MM.1S (cell line): ENCODE measurements at regions not wholly inside any gene's neighbourhood (a gene's known extent, or its start where the extent isn't known, plus 50 kb on each side); places are given as distances from the start of the nearest gene placed in this dataset.

Source experiments
- DNase-seq: peaks from one replicate; pipeline ENCODE4 v3.0.0-alpha.2; 2015
- H2AFZ ChIP-seq: fragments of 300-600 bp; sonication (generic); 2 replicates; pipeline ENCODE4 v1.6.0; 2016; ENCODE audit warnings: antibody characterized with exemption, low read length
- H3F3A ChIP-seq: fragments of 300-600 bp; sonication (generic); 2 replicates; pipeline ENCODE4 v1.6.1; 2016; ENCODE audit warnings: mild to moderate bottlenecking, antibody characterized with exemption, low read length, moderate library complexity, mixed read lengths; ENCODE audit not compliant: insufficient read depth
- H3K27ac ChIP-seq: fragments of 300-600 bp; sonication (generic); 2 replicates; pipeline ENCODE4 v1.5.1; 2016; ENCODE audit warnings: mild to moderate bottlenecking, low read length
- H3K27me3 ChIP-seq: fragments of 300-600 bp; sonication (generic); replicated peaks from 2 replicates; pipeline ENCODE4 v1.6.0; 2016; ENCODE audit warnings: low read length; ENCODE audit not compliant: insufficient read depth
- H3K36me3 ChIP-seq: fragments of 300-600 bp; sonication (generic); replicated peaks from 2 replicates; pipeline ENCODE4 v1.6.1; 2016; ENCODE audit warnings: mild to moderate bottlenecking, low read length, mixed read lengths; ENCODE audit not compliant: insufficient read depth
- H3K4me1 ChIP-seq: fragments of 300-600 bp; sonication (generic); 2 replicates; pipeline ENCODE4 v1.6.1; 2016; ENCODE audit warnings: low read length, mixed read lengths
- H3K4me2 ChIP-seq: fragments of 300-600 bp; sonication (generic); 2 replicates; pipeline ENCODE4 v1.6.0; 2016; ENCODE audit warnings: low read depth, low read length
- H3K4me3 ChIP-seq: fragments of 300-600 bp; sonication (generic); 2 replicates; pipeline ENCODE4 v1.5.1; 2016; ENCODE audit warnings: low read length, mixed read lengths
- H3K79me2 ChIP-seq: fragments of 300-600 bp; sonication (generic); 2 replicates; pipeline ENCODE4 v1.6.1; 2016; ENCODE audit warnings: mixed run types, low read length, mixed read lengths
- H3K9ac ChIP-seq: fragments of 300-600 bp; sonication (generic); 2 replicates; pipeline ENCODE4 v1.6.1; 2016; ENCODE audit warnings: low read length, mixed read lengths
- H3K9me2 ChIP-seq: fragments of 300-600 bp; sonication (generic); replicated peaks from 2 replicates; pipeline ENCODE4 v1.6.1; 2016; ENCODE audit warnings: mild to moderate bottlenecking, low read length, mixed read lengths; ENCODE audit not compliant: insufficient read depth
- H3K9me3 ChIP-seq: fragments of 300-600 bp; sonication (generic); replicated peaks from 2 replicates; pipeline ENCODE4 v1.6.1; 2016; ENCODE audit warnings: mild to moderate bottlenecking, low read length, mixed read lengths; ENCODE audit not compliant: insufficient read depth
- H4K20me1 ChIP-seq: fragments of 300-600 bp; sonication (generic); 2 replicates; pipeline ENCODE4 v1.6.1; 2016; ENCODE audit warnings: mild to moderate bottlenecking, low read length, moderate library complexity, mixed read lengths; ENCODE audit not compliant: insufficient read depth
- EZH2 ChIP-seq: fragments of 300-600 bp; sonication (generic); optimal IDR thresholded peaks from 2 replicates; pipeline ENCODE3; 2017; ENCODE audit warnings: low read depth, mild to moderate bottlenecking, antibody characterized with exemption, low read length, mixed read lengths
- EZH2phosphoT487 ChIP-seq: fragments of 300-600 bp; sonication (generic); IDR thresholded peaks from 2 replicates; pipeline ENCODE4 v1.6.1; 2018; ENCODE audit warnings: antibody characterized with exemption, low read length
- TF ChIP-seq, protein P1 (sequence below): fragments of 300-600 bp; sonication (generic); IDR thresholded peaks from 2 replicates; pipeline ENCODE4 v1.5.1; 2016; ENCODE audit warnings: antibody characterized with exemption, low read length, mixed read lengths

DNA sequence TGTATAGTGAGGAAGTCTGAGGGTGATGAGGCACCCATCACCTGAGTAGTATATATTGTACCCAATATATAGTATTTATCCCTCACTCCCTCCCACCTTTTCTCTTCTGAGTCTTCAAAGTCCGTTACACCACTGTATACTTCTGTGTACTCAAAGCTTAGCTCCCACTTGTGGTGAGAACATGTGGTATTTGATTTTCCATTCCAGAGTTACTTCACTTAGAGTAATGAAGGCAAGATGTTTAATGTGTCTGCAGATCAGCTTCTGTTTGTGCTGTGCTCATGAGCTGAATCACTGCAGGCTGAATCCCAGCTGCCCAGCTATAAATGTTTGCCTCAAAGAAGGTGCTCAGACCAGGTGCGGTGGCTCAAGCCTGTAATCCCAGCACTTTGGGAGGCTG lies 139.3 kb upstream of the FOXA2 start:
- no peak for TF ChIP-seq EZH2
- TF ChIP-seq, protein P1, sequence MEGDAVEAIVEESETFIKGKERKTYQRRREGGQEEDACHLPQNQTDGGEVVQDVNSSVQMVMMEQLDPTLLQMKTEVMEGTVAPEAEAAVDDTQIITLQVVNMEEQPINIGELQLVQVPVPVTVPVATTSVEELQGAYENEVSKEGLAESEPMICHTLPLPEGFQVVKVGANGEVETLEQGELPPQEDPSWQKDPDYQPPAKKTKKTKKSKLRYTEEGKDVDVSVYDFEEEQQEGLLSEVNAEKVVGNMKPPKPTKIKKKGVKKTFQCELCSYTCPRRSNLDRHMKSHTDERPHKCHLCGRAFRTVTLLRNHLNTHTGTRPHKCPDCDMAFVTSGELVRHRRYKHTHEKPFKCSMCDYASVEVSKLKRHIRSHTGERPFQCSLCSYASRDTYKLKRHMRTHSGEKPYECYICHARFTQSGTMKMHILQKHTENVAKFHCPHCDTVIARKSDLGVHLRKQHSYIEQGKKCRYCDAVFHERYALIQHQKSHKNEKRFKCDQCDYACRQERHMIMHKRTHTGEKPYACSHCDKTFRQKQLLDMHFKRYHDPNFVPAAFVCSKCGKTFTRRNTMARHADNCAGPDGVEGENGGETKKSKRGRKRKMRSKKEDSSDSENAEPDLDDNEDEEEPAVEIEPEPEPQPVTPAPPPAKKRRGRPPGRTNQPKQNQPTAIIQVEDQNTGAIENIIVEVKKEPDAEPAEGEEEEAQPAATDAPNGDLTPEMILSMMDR, result no peak
- TF ChIP-seq EZH2phosphoT487, result no peak
- no peaks in the 10 kb centered on the region for H3K79me2 ChIP-seq

DNA sequence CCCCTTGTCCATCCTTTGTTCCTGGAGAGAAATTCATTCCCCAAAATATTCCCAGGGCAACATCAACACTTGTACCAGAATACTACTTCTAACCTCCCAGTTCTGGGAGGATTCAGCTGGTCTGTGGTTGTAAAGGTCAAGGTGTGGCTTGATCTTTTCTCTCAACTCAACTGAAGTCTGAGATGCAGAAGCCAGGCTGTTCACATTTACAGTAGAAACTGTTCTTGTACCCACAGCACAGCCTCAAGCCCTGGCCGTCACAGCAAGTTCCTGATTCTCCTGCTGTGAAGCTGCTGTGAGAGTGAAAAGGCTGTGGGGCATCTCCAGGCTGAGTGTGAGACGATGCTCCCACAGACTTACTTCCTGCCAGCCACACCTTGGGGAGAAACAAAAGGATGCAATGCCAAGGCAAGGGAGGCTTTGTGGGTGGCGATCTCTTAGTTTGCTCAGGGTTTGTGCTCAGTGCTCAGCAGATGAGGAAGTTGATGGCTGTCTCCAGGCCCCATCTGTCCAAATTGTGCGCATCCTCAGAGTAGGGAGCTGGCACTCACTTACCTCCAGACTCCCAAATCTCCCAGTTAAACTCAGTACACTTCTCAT lies 143.9 kb upstream of the FOXA2 start:
- Histone ChIP-seq H3K36me3 (no peaks in the 10 kb centered on the region), H3K4me3 (no peak overlapping the region), H3K9ac (no peak overlapping the region), H3K4me1 (no peaks in the 10 kb centered on the region), H3K27me3 (no peaks in the 10 kb centered on the region), H3K4me2 (no peak overlapping the region), H3F3A (no peaks in the 10 kb centered on the region), H3K9me2 (no peaks in the 10 kb centered on the region), H3K27ac (no peak overlapping the region), H3K9me3 (no peaks in the 10 kb centered on the region), H2AFZ (no peak overlapping the region), H3K79me2 (no peaks in the 10 kb centered on the region), H4K20me1 (no peaks in the 10 kb centered on the region)
- TF ChIP-seq, protein P1, result no peak
- TF ChIP-seq EZH2phosphoT487, result no peak
- no peak for TF ChIP-seq EZH2
- no peak for DNase-seq

More for the DNA sequence above, 139.3 kb upstream of the FOXA2 start:
- H3K27ac ChIP-seq, result no peak overlapping the region
- H2AFZ ChIP-seq, result no peak overlapping the region
- no peaks in the 10 kb centered on the region for H4K20me1 ChIP-seq
- H3K9me2 ChIP-seq, result no peaks in the 10 kb centered on the region
- H3K36me3 ChIP-seq, result no peaks in the 10 kb centered on the region
- no peak for DNase-seq
- H3K9ac ChIP-seq, result no peak overlapping the region
- no peaks in the 10 kb centered on the region for H3K27me3 ChIP-seq
- no peaks in the 10 kb centered on the region for H3K4me1 ChIP-seq
- no peak overlapping the region for H3K4me2 ChIP-seq
- H3K9me3 ChIP-seq, result no peaks in the 10 kb centered on the region
- no peaks in the 10 kb centered on the region for H3F3A ChIP-seq
- no peak overlapping the region for H3K4me3 ChIP-seq

DNA sequence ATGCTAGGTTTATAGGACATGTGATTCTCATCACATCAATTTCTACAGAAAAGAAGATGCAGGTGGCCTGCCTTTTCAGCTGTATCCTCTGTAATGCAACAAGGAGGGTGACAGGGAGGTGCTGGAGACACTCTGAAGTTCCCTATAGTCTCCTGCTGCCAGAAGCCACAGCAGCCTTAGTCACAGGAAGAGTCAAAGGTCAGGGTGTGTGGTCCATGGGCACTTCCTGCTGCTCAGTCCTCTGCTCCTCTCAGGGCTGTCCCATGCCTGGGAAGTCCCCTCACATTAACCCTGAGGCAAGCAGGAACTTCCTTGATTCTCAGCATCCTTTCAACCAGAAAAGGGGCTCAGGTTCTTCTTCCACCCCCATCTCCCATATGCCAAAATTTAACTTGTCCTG lies 144.8 kb upstream of the FOXA2 start:
- no peaks in the 10 kb centered on the region for H3K9me3 ChIP-seq
- H3K4me2 ChIP-seq, result no peak overlapping the region
- no peak for TF ChIP-seq EZH2phosphoT487
- no peak for TF ChIP-seq EZH2
- TF ChIP-seq, protein P1, result no peak
- H3K27ac ChIP-seq, result no peak overlapping the region
- H3K79me2 ChIP-seq, result no peaks in the 10 kb centered on the region
- no peak overlapping the region for H3K9ac ChIP-seq
- DNase-seq, result no peak
- H2AFZ ChIP-seq, result no peak overlapping the region
- no peaks in the 10 kb centered on the region for H3F3A ChIP-seq
- H3K36me3 ChIP-seq, result no peaks in the 10 kb centered on the region
- H4K20me1 ChIP-seq, result no peaks in the 10 kb centered on the region
- no peaks in the 10 kb centered on the region for H3K9me2 ChIP-seq
- no peaks in the 10 kb centered on the region for H3K4me1 ChIP-seq
- no peak overlapping the region for H3K4me3 ChIP-seq
- no peaks in the 10 kb centered on the region for H3K27me3 ChIP-seq
